BLaER1 (cell line): ENCODE measurements at regions not wholly inside any gene's neighbourhood (a gene's known extent, or its start where the extent isn't known, plus 50 kb on each side); places are given as distances from the start of the nearest gene placed in this dataset.
"Not testable (repeated sequence)": the region's sequence is repeated elsewhere in the genome, so short reads cannot be mapped to it uniquely, and the experiment has no call there.

Source experiments
- H3K27ac ChIP-seq: shearing (Covaris generic); formaldehyde crosslinking; 2 replicates; pipeline ENCODE4 v1.8.1; 2022
- H3K27me3 ChIP-seq: shearing (Covaris generic); formaldehyde crosslinking; 2 replicates; pipeline ENCODE4 v1.8.1; 2022
- H3K36me3 ChIP-seq: shearing (Covaris generic); formaldehyde crosslinking; 2 replicates; pipeline ENCODE4 v1.8.1; 2022
- H3K4me1 ChIP-seq: shearing (Covaris generic); formaldehyde crosslinking; 2 replicates; pipeline ENCODE4 v1.8.1; 2022
- H3K4me2 ChIP-seq: shearing (Covaris generic); formaldehyde crosslinking; 2 replicates; pipeline ENCODE4 v1.8.1; 2022
- H3K4me3 ChIP-seq: shearing (Covaris generic); formaldehyde crosslinking; 2 replicates; pipeline ENCODE4 v1.8.1; 2022
- H3K9ac ChIP-seq: shearing (Covaris generic); formaldehyde crosslinking; 2 replicates; pipeline ENCODE4 v1.8.1; 2022
- H3K9me3 ChIP-seq: shearing (Covaris generic); formaldehyde crosslinking; 2 replicates; pipeline ENCODE4 v1.8.1; 2022
- H4K20me1 ChIP-seq: shearing (Covaris generic); formaldehyde crosslinking; 2 replicates; pipeline ENCODE4 v1.8.1; 2022
- Cebpa-rat ChIP-seq: shearing (Covaris generic); IDR thresholded peaks from 2 replicates; pipeline ENCODE4 v1.8.1; 2022

GRCh38 chr6:50524341-50524740 is 189.0 kb upstream of the TFAP2D start:
- H4K20me1 ChIP-seq: no peaks in the 10 kb centered on the region
- H3K27me3 ChIP-seq: no peaks in the 10 kb centered on the region
- no peak overlapping the region for H3K4me2 ChIP-seq
- TF ChIP-seq Cebpa-rat: no peak
- H3K36me3 ChIP-seq: no peaks in the 10 kb centered on the region
- no peak overlapping the region for H3K4me3 ChIP-seq
- no peak overlapping the region for H3K9ac ChIP-seq
- no peaks in the 10 kb centered on the region for H3K9me3 ChIP-seq
- H3K4me1 ChIP-seq: no peaks in the 10 kb centered on the region
- no peak overlapping the region for H3K27ac ChIP-seq

- no peak overlapping the region for H3K4me2 ChIP-seq
- no peak overlapping the region for H3K9ac ChIP-seq
- no peaks in the 10 kb centered on the region for H4K20me1 ChIP-seq
- no peak for TF ChIP-seq Cebpa-rat
- H3K36me3 ChIP-seq: no peaks in the 10 kb centered on the region
- no peak overlapping the region for H3K27ac ChIP-seq
- no peaks in the 10 kb centered on the region for H3K4me1 ChIP-seq
- H3K4me3 ChIP-seq: no peak overlapping the region
- no peaks in the 10 kb centered on the region for H3K27me3 ChIP-seq
- no peaks in the 10 kb centered on the region for H3K9me3 ChIP-seq
These were observed 185.3 kb upstream of the TFAP2D start for GRCh38 chr6:50527985-50528384.

GRCh38 chr6:50539447-50539846 is 173.9 kb upstream of the TFAP2D start:
- Histone ChIP-seq H3K4me3 (no peak overlapping the region), H4K20me1 (no peaks in the 10 kb centered on the region), H3K4me2 (no peak overlapping the region), H3K9ac (no peak overlapping the region), H3K4me1 (no peaks in the 10 kb centered on the region), H3K27me3 (no peaks in the 10 kb centered on the region), H3K36me3 (no peaks in the 10 kb centered on the region), H3K9me3 (no peaks in the 10 kb centered on the region), H3K27ac (no peak overlapping the region)
- TF ChIP-seq Cebpa-rat: no peak

- Histone ChIP-seq H4K20me1 (no peaks in the 10 kb centered on the region), H3K4me1 (no peaks in the 10 kb centered on the region), H3K27me3 (no peaks in the 10 kb centered on the region), H3K36me3 (no peaks in the 10 kb centered on the region), H3K9ac (no peak overlapping the region), H3K4me2 (no peak overlapping the region), H3K4me3 (no peak overlapping the region), H3K27ac (no peak overlapping the region), H3K9me3 (no peaks in the 10 kb centered on the region)
- no peak for TF ChIP-seq Cebpa-rat
These were observed 171.4 kb upstream of the TFAP2D start for GRCh38 chr6:50541941-50542340.

- Histone ChIP-seq H3K9ac (no peak overlapping the region), H3K4me1 (no peaks in the 10 kb centered on the region)
- no peak for TF ChIP-seq Cebpa-rat
These were observed 169.7 kb upstream of the TFAP2D start for GRCh38 chr6:50543666-50544065.

GRCh38 chr6:50549026-50549425 is 164.3 kb upstream of the TFAP2D start:
- no peaks in the 10 kb centered on the region for H4K20me1 ChIP-seq
- no peaks in the 10 kb centered on the region for H3K9me3 ChIP-seq
- TF ChIP-seq Cebpa-rat: no peak
- H3K27me3 ChIP-seq: no peaks in the 10 kb centered on the region
- no peaks in the 10 kb centered on the region for H3K4me1 ChIP-seq
- H3K4me2 ChIP-seq: no peak overlapping the region
- H3K9ac ChIP-seq: no peak overlapping the region
- H3K4me3 ChIP-seq: no peak overlapping the region
- no peak overlapping the region for H3K27ac ChIP-seq
- H3K36me3 ChIP-seq: no peaks in the 10 kb centered on the region

More at GRCh38 chr6:50543666-50544065, 169.7 kb upstream of the TFAP2D start:
- Histone ChIP-seq H3K4me2 (no peak overlapping the region), H3K27ac (no peak overlapping the region), H3K27me3 (no peaks in the 10 kb centered on the region), H3K9me3 (no peaks in the 10 kb centered on the region), H3K36me3 (no peaks in the 10 kb centered on the region), H3K4me3 (no peak overlapping the region), H4K20me1 (no peaks in the 10 kb centered on the region)

GRCh38 chr6:50549475-50549874 is 163.9 kb upstream of the TFAP2D start:
- Histone ChIP-seq H3K4me1 (no peaks in the 10 kb centered on the region), H3K4me3 (no peak overlapping the region), H3K4me2 (no peak overlapping the region), H3K9ac (no peak overlapping the region), H3K27ac (no peak overlapping the region), H3K36me3 (no peaks in the 10 kb centered on the region), H3K27me3 (no peaks in the 10 kb centered on the region), H3K9me3 (no peaks in the 10 kb centered on the region), H4K20me1 (no peaks in the 10 kb centered on the region)
- TF ChIP-seq Cebpa-rat: no peak

GRCh38 chr6:50555982-50556381 is 157.3 kb upstream of the TFAP2D start:
- H3K4me2 ChIP-seq: no peak overlapping the region
- H3K36me3 ChIP-seq: no peaks in the 10 kb centered on the region
- no peaks in the 10 kb centered on the region for H3K27me3 ChIP-seq
- no peak for TF ChIP-seq Cebpa-rat
- H3K4me1 ChIP-seq: no peaks in the 10 kb centered on the region
- no peaks in the 10 kb centered on the region for H4K20me1 ChIP-seq
- H3K27ac ChIP-seq: no peak overlapping the region
- no peaks in the 10 kb centered on the region for H3K9me3 ChIP-seq
- H3K9ac ChIP-seq: no peak overlapping the region
- no peak overlapping the region for H3K4me3 ChIP-seq

GRCh38 chr6:50565004-50565403 is 148.3 kb upstream of the TFAP2D start:
- TF ChIP-seq Cebpa-rat: no peak
- Histone ChIP-seq H3K4me3 (no peak overlapping the region), H3K27ac (no peak overlapping the region), H4K20me1 (no peaks in the 10 kb centered on the region), H3K36me3 (no peaks in the 10 kb centered on the region), H3K27me3 (no peaks in the 10 kb centered on the region), H3K4me2 (no peak overlapping the region), H3K9ac (no peak overlapping the region), H3K4me1 (no peaks in the 10 kb centered on the region), H3K9me3 (no peaks in the 10 kb centered on the region)

GRCh38 chr6:50571230-50571629 is 142.1 kb upstream of the TFAP2D start:
- not testable (repeated sequence) for H3K9ac ChIP-seq, H3K27ac ChIP-seq, H3K9me3 ChIP-seq, H3K4me2 ChIP-seq, H3K4me3 ChIP-seq, H3K27me3 ChIP-seq, H4K20me1 ChIP-seq, H3K4me1 ChIP-seq, H3K36me3 ChIP-seq

- H3K36me3 ChIP-seq: no peaks in the 10 kb centered on the region
- no peak overlapping the region for H3K27ac ChIP-seq
- H3K4me3 ChIP-seq: no peak overlapping the region
- TF ChIP-seq Cebpa-rat: no peak
- H3K9ac ChIP-seq: no peak overlapping the region
- no peak overlapping the region for H3K4me2 ChIP-seq
- no peaks in the 10 kb centered on the region for H3K27me3 ChIP-seq
- no peaks in the 10 kb centered on the region for H3K4me1 ChIP-seq
- H4K20me1 ChIP-seq: no peaks in the 10 kb centered on the region
- H3K9me3 ChIP-seq: no peaks in the 10 kb centered on the region
These were observed 127.6 kb upstream of the TFAP2D start for GRCh38 chr6:50585441-50586330.
